Lung (tissue), 11 donors: ENCODE measurements at regions not wholly inside any gene's neighbourhood (a gene's known extent, or its start where the extent isn't known, plus 50 kb on each side); places are given as distances from the start of the nearest gene placed in this dataset.
"Not testable (repeated sequence)": the region's sequence is repeated elsewhere in the genome, so short reads cannot be mapped to it uniquely, and the experiment has no call there.

Source experiments
- ATAC-seq: fragments of 200-7000 bp; cut with Tn5 transposase; one replicate; pipeline ENCODE4 v1.9.1; 2020; ENCODE audit warnings: moderate number of reproducible peaks; ENCODE audit not compliant: insufficient read depth, low FRiP score
- DNase-seq, 3 donors: peaks; one replicate each; pipeline ENCODE4 v3.0.0-alpha.2; 2013 to 2017
- H3K27ac ChIP-seq, 2 donors: one replicate each; pipeline ENCODE4 v1.5.1; 2013; ENCODE audit warnings: mild to moderate bottlenecking in 2 of 2, moderate library complexity in 2 of 2, control low read depth in 1 of 2, inconsistent platforms in 1 of 2, low read depth in 1 of 2, low read length in 1 of 2
- H3K27me3 ChIP-seq, 3 donors: one replicate each; pipeline ENCODE4 v1.5.1; 2013; ENCODE audit warnings: low read length in 2 of 3; ENCODE audit not compliant: control insufficient read depth in 3 of 3, insufficient read depth in 3 of 3
- H3K36me3 ChIP-seq, 4 donors: one replicate each; pipeline ENCODE4 v1.5.1; 2013; ENCODE audit warnings: low read length in 4 of 4, mild to moderate bottlenecking in 1 of 4, moderate library complexity in 1 of 4; ENCODE audit not compliant: control insufficient read depth in 4 of 4, insufficient read depth in 4 of 4
- H3K4me1 ChIP-seq, 5 donors: one replicate each; pipeline ENCODE4 v1.5.1; 2013; ENCODE audit warnings: low read length in 5 of 5, mild to moderate bottlenecking in 2 of 5, moderate library complexity in 1 of 5; ENCODE audit not compliant: control insufficient read depth in 5 of 5, insufficient read depth in 5 of 5
- H3K4me3 ChIP-seq: one replicate; pipeline ENCODE4 v1.5.1; 2013; ENCODE audit warnings: mild to moderate bottlenecking, control low read depth, moderate library complexity
- H3K9ac ChIP-seq, 2 donors: one replicate each; pipeline ENCODE4 v1.5.1; 2013; ENCODE audit warnings: low read length in 2 of 2, control low read depth in 1 of 2; ENCODE audit not compliant: insufficient read depth in 1 of 2
- H3K9me3 ChIP-seq, 4 donors: one replicate each; pipeline ENCODE4 v1.5.1; 2013; ENCODE audit warnings: low read length in 3 of 4, mild to moderate bottlenecking in 1 of 4, moderate library complexity in 1 of 4; ENCODE audit not compliant: control insufficient read depth in 4 of 4, insufficient read depth in 3 of 4
- WGBS, 2 donors: extraction: QIAGEN DNeasy Blood & Tissue Kit; methylation state at CpG; one replicate each; pipeline ENCODE4 v1.1.7; 2013; 5-methylcytosine and 5-hydroxymethylcytosine counted together
- TF ChIP-seq, protein P1 (sequence below): IDR thresholded peaks from 2 replicates; pipeline ENCODE4 v1.5.1; 2012; ENCODE audit warnings: mild to moderate bottlenecking; ENCODE audit errors: control extremely low read depth, extremely low read depth
- donor health status: control.
- donor health status: control.
- donor health status: Bipolar disorder and iron deficiency.
- donor health status: healthy.
- donor health status: DM: yes; HTN: yes; CAD: no.

DNA sequence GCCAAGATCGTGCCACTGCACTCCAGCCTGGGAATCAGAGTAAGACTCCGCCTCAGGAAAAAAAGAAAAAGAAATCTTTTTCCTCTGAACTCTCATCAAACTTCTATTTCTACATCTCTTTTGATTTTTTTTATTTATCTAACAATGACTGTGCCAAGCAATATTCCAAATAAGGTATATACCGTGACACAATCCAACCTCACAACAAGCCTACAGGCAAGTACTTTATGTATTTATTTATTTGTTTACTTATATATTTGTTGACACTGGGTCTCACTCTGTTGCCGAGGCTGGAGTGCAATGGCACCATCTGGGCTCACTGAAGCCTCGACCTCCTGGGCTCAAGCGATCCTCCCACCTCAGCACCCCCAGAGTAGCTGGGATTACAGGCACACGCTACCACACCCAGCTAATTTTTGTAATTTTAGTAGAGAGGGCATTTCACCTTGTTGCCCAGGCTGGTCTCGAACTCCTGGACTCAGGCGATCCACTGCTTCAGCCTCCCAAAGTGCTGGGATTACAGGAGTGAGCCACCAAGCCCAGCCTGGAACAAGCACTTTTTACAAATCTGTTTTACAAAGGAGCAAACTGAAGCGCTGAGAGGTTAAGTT lies 94.9 kb upstream of the CHD2 start:
- Histone ChIP-seq H3K27ac (peak overlapping the region; percentile 25 to 92), H3K4me3 (no peak overlapping the region), H3K9me3 (no peaks in the 10 kb centered on the region), H3K9ac (no peak overlapping the region), H3K36me3 (no peaks in the 10 kb centered on the region), H3K4me1 (peaks cover 0 to 16% (median 8%) of the 10 kb centered on the region in 5 donors), H3K27me3 (no peaks in the 10 kb centered on the region)
- TF ChIP-seq, protein P1, sequence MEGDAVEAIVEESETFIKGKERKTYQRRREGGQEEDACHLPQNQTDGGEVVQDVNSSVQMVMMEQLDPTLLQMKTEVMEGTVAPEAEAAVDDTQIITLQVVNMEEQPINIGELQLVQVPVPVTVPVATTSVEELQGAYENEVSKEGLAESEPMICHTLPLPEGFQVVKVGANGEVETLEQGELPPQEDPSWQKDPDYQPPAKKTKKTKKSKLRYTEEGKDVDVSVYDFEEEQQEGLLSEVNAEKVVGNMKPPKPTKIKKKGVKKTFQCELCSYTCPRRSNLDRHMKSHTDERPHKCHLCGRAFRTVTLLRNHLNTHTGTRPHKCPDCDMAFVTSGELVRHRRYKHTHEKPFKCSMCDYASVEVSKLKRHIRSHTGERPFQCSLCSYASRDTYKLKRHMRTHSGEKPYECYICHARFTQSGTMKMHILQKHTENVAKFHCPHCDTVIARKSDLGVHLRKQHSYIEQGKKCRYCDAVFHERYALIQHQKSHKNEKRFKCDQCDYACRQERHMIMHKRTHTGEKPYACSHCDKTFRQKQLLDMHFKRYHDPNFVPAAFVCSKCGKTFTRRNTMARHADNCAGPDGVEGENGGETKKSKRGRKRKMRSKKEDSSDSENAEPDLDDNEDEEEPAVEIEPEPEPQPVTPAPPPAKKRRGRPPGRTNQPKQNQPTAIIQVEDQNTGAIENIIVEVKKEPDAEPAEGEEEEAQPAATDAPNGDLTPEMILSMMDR = no peak
- no peak for DNase-seq
- 88 to 90% methylated on average over 10 of the region's 10 CpGs for WGBS, 2 donors
- ATAC-seq = no peak

DNA sequence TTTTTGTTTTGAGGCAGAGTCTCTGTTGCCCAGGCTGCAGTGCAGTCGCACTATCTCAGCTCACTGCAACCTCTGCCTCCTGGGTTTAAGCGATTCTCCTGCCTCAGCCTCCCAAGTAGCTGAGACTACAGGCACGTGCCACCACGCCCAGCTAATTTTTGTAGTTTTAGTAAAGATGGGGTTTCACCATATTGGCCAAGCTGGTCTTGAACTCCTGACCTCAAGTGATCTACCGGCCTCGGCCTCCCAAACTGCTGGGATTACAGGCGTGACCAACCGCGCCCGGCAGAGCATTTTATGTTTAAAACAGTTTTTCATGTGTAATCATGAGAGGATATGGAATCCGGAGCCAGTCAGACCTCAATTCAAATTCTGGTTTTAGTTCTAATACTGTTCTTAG lies 94.0 kb upstream of the CHD2 start:
- H3K36me3 ChIP-seq, H3K4me3 ChIP-seq, H3K27me3 ChIP-seq, H3K27ac ChIP-seq, ATAC-seq, H3K9ac ChIP-seq, DNase-seq, H3K9me3 ChIP-seq: not testable (repeated sequence)
- 95 to 96% methylated on average over 11 of the region's 11 CpGs for WGBS, 2 donors
- H3K4me1 ChIP-seq = peaks cover 0 to 18% (median 10%) of the 10 kb centered on the region in 5 donors

DNA sequence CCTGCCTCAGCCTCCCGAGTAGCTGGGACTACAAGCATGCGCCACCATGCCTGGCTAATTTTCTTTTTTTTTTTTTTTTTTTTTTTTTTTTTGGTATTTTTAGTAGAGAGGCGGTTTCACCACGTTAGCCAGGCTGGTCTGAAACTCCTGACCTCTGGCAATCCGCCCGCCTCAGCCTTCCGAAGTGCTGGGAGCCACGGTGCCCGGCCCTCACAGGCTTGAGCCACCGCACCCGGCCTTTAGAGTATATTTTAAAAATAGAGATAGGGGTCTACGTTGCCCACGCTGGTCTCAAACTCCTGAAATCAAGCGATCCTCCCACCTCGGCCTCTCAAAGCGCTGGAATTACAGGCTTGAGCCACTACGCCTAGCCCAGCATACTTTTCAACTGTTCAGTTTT lies 93.4 kb upstream of the CHD2 start:
- Histone ChIP-seq H3K4me1 (peaks cover 0 to 24% (median 10%) of the 10 kb centered on the region in 5 donors), H3K4me3 (no peak overlapping the region), H3K27ac (peak overlapping the region in 1 of 2 donors; percentile 5), H3K36me3 (no peaks in the 10 kb centered on the region), H3K9me3 (no peaks in the 10 kb centered on the region), H3K27me3 (no peaks in the 10 kb centered on the region), H3K9ac (no peak overlapping the region)
- no peak for ATAC-seq
- WGBS, 2 donors = 77 to 84% methylated on average over 17 of the region's 17 CpGs
- TF ChIP-seq, protein P1 = no peak
- DNase-seq = no peak

DNA sequence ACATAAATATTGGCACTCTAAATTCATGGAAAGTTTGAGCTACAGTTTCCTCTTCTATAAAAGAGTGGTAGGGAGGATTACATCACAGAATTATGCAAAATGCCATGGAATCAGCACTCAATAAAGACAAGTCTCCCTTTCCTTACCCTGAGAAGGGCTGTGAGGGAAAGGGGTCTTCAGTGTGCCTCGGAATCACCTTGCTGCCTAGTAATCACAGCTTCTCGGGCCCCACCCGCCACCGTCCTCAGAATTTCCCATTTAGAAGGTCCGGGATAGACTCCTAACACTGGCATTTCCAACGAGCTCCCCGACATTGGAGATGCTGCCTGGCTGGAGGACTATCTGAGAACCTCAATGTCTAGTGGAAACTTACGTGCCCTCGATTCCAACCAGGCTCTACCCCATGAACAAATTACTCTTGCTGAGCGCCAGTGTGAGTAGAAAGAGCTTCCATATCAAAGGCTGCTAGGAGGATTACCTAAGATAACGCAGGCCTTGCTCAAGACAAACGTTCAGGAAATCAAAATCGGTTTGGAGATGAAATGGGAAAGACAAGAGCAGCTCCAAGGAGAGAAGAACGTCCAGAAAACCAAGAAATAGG lies 92.1 kb upstream of the CHD2 start:
- DNase-seq (peak in 2 of 3 donors; percentile 47 to 56), ATAC-seq (no peak)
- H3K4me1 ChIP-seq = peaks cover 0 to 29% (median 8%) of the 10 kb centered on the region in 5 donors
- peak overlapping the region; percentile 28 to 82 for H3K9ac ChIP-seq
- H3K4me3 ChIP-seq = peak overlapping the region; percentile 4
- H3K27ac ChIP-seq = peak overlapping the region; percentile 96 to 97
- TF ChIP-seq, protein P1 = no peak
- H3K9me3 ChIP-seq = no peaks in the 10 kb centered on the region
- 28% methylated on average over 13 to 14 of the region's 14 CpGs for WGBS, 2 donors
- no peaks in the 10 kb centered on the region for H3K36me3 ChIP-seq
- H3K27me3 ChIP-seq = no peaks in the 10 kb centered on the region
